AG04449 (cell line): ENCODE measurements at regions not wholly inside any gene's neighbourhood (a gene's known extent, or its start where the extent isn't known, plus 50 kb on each side); places are given as distances from the start of the nearest gene placed in this dataset.
A peak's percentile ranks its signal among the peaks of the same experiment; 100 is the strongest.

Source experiments
- CTCF ChIA-PET: fragments of 350-600 bp; formaldehyde crosslinking; extraction: SDS; loops from one replicate; lab custom pipeline; 2021; ENCODE audit warnings: antibody characterized with exemption; lab: Yijun Ruan, JAX
- POLR2A ChIA-PET: fragments of 400-600, 350-600 bp; formaldehyde crosslinking; extraction: SDS; loops from one replicate; lab custom pipeline; 2020; ENCODE audit warnings: antibody characterized with exemption, inconsistent platforms; lab: Yijun Ruan, JAX
- DNase-seq: peaks from one replicate; pipeline ENCODE4 v3.0.0-alpha.2; 2010; ENCODE audit warnings: low read depth, low spot score
- H3K4me3 ChIP-seq: 2 replicates; pipeline ENCODE4 v1.5.1; 2011; ENCODE audit warnings: low read depth, mild to moderate bottlenecking, control low read depth, low read length
- TF ChIP-seq, protein P1 (sequence below): IDR thresholded peaks from one replicate; pipeline ENCODE4 v1.5.1; 2011; ENCODE audit warnings: mild to moderate bottlenecking, moderate library complexity, low read length, control low read depth, inconsistent platforms; ENCODE audit not compliant: insufficient read depth; ENCODE audit errors: missing control alignments

DNA sequence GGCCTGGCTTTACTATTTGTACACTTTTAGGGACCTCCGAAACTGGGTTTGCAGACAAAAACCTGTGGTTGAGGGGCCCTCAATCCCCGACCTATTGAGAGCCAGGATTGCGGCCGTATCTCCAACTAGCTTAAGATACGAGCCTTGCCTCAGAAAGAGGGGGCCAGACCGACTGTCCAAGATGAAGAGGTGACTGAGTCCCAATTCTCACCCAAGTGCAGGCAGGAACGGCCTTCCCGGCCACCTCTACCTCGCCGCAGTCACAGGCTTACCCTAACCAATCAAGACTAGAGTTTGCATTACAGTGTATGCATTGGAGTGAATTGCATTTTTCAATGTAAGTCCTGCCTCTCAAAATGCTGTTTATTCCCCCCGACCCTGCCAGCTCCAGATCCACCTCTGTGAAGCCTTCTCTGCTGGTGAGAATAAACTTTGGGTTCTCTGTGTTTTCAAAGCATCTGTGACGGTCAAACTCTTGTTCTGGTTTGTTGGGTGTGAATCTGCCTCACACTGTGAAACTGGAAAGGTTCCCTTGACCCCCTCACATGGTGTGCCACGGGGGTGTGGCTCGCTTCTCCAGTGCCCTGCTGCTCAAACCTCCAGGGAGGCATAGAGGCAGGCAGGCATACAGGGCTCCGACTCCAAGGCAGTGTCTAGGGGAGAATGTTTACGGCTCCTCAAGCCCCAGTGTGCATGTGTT, 62.2 kb upstream of the WLS start:
- H3K4me3 ChIP-seq = no peak overlapping the region
- TF ChIP-seq, protein P1, sequence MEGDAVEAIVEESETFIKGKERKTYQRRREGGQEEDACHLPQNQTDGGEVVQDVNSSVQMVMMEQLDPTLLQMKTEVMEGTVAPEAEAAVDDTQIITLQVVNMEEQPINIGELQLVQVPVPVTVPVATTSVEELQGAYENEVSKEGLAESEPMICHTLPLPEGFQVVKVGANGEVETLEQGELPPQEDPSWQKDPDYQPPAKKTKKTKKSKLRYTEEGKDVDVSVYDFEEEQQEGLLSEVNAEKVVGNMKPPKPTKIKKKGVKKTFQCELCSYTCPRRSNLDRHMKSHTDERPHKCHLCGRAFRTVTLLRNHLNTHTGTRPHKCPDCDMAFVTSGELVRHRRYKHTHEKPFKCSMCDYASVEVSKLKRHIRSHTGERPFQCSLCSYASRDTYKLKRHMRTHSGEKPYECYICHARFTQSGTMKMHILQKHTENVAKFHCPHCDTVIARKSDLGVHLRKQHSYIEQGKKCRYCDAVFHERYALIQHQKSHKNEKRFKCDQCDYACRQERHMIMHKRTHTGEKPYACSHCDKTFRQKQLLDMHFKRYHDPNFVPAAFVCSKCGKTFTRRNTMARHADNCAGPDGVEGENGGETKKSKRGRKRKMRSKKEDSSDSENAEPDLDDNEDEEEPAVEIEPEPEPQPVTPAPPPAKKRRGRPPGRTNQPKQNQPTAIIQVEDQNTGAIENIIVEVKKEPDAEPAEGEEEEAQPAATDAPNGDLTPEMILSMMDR = no peak
- CTCF ChIA-PET = interaction anchor here (0.6 to 1.3 kb wide), 4 partner anchors 27 to 107 kb away, joined by 3 to 4 read pairs (median 3); no protein-coding TSS in a partner anchor
- no peak for DNase-seq
- POLR2A ChIA-PET = interaction anchor here (1.3 kb wide), 1 partner anchor 62 kb away, joined by 3 read pairs; the partner anchor contains the start of gene WLS

DNA sequence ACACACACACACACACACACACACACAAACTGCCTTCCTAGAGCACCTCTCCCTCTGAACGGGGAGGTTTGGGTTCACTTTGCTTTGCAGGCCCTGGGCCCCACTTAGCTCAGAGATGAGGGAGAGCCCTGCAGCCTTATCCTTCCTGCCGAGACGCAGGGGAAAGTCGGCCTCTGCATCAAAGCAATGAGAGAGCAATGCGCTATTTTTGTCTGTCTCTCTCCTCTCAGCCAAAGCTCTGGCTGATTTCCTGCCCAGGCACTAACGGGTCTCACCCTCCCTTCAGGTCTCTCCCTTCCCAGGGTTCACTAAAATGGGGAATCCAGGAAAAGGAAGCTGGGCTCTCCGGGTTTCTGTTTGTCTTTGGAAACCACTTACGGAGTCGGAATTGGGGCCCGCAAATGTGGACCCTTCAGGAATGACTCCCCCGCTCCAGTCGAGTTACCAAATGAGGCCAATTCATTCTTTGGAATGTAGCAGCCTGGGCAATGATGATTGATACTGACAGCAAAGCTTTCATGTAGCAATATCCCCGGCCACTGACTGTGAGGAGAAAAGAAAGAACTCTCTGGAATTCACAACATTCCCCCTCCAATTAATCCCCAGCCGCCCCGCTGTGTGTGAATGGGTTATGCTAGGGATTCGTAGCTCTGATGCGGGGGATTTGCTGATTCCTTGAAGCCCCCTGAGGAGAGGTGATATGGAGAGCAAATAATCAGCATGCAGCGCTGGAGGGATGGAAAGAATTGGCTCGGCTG, 61.5 kb upstream of the WLS start:
- POLR2A ChIA-PET = interaction anchor here (1.3 kb wide), 1 partner anchor 61 kb away, joined by 3 read pairs; the partner anchor contains the start of gene WLS
- no peak overlapping the region for H3K4me3 ChIP-seq
- CTCF ChIA-PET = interaction anchor here (0.6 to 1.3 kb wide), 4 partner anchors 28 to 106 kb away, joined by 3 to 4 read pairs (median 3); no protein-coding TSS in a partner anchor
- TF ChIP-seq, protein P1 = no peak
- DNase-seq = peak; percentile 12

DNA sequence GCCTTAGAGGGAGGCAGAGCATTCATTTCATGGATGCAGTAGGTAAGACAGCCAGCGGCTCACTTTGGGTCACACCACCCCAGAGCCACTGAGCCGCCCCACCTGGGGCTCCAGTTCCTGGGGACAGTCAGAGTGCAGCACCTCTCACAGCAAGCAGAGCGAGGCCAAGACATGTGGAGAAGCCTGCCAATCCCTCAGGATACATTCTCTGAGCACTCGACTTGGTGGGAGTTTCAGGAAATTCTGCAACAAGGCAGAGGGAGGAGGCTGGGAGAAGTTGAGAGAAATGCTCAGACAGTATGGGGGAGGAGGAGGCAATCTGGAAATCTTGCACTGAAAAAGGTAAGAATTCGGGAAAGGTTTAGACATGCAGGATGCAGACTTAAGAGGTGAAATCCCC, 60.8 kb upstream of the WLS start:
- DNase-seq = no peak
- ChIA-PET POLR2A (interaction anchor here (1.3 kb wide), 1 partner anchor 61 kb away, joined by 3 read pairs; the partner anchor contains the start of gene WLS), CTCF (interaction anchor here (1.0 to 1.8 kb wide), 3 partner anchors 28 to 173 kb away, joined by 3 to 6 read pairs (median 4); no protein-coding TSS in a partner anchor)
- TF ChIP-seq, protein P1 = no peak
- H3K4me3 ChIP-seq = no peak overlapping the region

DNA sequence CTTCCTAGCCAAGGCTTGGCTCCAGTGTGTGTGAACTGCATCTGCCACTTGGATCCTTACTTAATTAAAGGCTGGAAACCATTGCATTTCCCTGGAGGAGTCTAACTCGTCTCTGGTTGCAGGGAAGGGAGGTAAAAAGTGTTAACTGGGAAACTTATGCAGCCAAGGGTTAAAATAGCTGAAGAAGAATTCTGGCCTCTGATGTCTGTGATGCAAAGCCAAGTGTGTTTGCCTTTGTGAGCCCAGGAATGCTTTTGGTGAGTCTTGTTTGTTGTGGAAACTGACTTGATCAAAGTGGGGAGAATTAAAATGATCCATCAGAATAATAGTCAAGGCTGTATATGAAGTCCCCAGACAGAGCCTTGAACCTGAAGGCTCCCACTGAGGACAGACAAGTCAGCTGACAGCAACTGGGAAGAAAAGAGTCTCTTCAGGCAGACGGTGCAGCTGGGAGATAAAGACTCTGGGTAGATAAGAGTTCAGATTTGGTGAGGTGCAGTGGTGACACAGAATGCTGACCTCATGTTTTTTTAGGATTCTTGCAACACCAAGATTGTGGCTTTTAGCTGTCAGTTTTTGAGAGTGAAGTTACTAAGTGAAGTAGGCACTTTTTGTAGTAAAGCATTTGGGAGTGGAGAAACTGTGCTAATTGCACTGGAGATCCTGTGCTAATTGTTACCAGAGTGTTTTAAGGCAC, 59.5 kb upstream of the WLS start:
- TF ChIP-seq, protein P1 = no peak
- ChIA-PET CTCF (interaction anchor here (1.2 to 1.8 kb wide), 2 partner anchors 32 to 172 kb away, joined by 3 to 6 read pairs; no protein-coding TSS in a partner anchor), POLR2A (no interaction called here)
- no peak overlapping the region for H3K4me3 ChIP-seq
- no peak for DNase-seq

DNA sequence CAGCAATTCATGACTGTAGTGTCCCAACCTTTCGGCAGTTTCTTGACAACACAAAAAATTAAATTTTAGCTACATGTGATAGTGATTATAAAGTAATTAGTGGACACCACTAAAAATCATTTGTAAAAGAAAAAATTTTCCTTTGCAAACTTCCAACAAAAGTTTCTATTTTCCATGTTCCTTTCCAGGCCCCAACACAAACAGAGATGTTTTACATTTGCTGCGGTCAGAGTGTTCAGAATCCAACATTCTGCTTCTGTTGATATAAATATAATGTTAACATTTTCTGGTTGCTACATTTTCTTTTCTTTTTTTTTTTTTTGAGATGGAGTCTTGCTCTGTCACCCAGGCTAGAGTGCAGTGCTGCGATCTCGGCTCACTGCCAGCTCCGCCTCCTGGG, 54.9 kb upstream of the WLS start:
- H3K4me3 ChIP-seq = no peak overlapping the region
- TF ChIP-seq, protein P1 = no peak
- POLR2A ChIA-PET = no interaction called here
- CTCF ChIA-PET = no interaction called here
- DNase-seq = no peak
